Caki2 (cell line): ENCODE measurements at regions not wholly inside any gene's neighbourhood (a gene's known extent, or its start where the extent isn't known, plus 50 kb on each side); places are given as distances from the start of the nearest gene placed in this dataset.

Source experiments
- DNase-seq: peaks from one replicate; pipeline ENCODE4 v3.0.0-alpha.2; 2015; ENCODE audit warnings: low read depth
- in situ Hi-C: cut with HindIII; loops from 2 replicates; pipeline ENCODE4 v1.10.0; 2016; ENCODE audit warnings: low sequenced_read_pairs, low pct_unique_long_range_greater_than_20kb, mixed read lengths

DNA sequence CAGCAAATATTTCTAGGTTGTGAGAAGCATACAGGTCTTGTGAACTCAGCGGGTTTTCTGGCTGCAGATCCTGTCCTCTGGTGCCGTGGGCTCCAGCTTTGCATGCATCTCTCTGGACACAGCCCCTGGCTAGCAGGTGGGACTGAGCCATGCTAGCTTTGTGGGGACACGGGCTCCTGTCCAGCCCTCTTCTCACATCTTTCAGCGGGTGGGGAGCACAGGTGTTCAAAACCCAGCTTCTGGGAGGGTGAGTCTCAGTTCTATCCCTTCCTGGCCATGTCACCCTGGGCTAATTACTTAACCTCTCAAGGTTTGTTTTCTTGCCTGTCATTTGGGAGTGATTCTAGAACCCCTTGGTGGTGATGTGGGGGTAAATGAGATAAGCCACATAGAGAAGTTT is 162.3 kb downstream of the ICE1 start:
- no peak for DNase-seq
- in situ Hi-C loops, result no loop called here

DNA sequence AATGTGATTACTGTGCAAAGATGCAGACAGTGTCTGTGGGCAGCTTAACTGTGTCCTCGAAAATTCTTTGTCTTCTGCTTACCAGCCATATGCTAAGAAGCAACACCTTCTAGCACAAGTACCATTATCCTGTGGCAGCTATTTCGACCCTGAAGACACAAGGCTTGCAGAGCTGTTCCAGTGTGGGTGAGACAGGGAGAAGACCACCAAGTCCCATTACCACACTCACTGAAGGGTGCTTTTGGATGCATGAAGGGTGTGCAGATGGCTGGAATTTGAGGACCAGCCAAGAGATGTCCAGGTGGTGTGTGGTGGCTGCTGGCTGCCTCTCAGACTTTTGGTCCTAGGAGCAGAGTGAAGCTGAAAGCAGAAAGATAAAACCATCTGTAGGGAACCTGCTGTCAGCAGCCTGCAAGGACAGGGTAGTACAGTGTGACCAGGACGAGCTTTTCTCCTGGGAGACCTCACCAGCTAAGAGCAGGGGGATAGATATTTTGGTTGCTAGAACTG is 161.8 kb downstream of the ICE1 start:
- in situ Hi-C loops, result no loop called here
- DNase-seq, result no peak

GRCh38 chr5:5583832-5584231 is 161.4 kb downstream of the ICE1 start:
- in situ Hi-C loops, result no loop called here
- no peak for DNase-seq

- DNase-seq, result no peak
- in situ Hi-C loops, result no loop called here
These were observed 160.7 kb downstream of the ICE1 start for GRCh38 chr5:5583023-5583765.

- DNase-seq, result no peak
- in situ Hi-C loops, result no loop called here
These were observed 158.6 kb downstream of the ICE1 start for GRCh38 chr5:5581080-5581479.

GRCh38 chr5:5576744-5577143 is 154.3 kb downstream of the ICE1 start:
- in situ Hi-C loops, result no loop called here
- DNase-seq, result no peak

DNA sequence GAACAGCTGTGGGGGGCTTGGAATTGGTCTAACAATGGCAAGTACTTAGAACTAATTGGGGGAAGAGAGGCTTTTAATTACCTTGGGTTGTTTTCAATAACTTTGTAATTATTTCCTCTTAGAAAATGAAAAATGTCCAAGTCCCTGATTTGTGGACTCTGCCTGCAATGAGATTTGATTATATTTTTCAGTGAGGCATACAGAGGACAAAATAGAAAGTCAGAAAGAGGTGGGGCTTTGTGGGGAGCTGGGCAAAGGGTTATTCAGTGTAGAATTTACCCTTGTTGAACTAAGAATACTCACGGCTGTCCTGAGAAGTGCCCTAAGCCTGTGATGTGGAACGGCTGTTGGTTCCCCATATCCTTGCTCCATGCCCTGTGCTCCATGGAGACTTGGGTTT is 153.0 kb downstream of the ICE1 start:
- no peak for DNase-seq
- in situ Hi-C loops, result no loop called here

DNA sequence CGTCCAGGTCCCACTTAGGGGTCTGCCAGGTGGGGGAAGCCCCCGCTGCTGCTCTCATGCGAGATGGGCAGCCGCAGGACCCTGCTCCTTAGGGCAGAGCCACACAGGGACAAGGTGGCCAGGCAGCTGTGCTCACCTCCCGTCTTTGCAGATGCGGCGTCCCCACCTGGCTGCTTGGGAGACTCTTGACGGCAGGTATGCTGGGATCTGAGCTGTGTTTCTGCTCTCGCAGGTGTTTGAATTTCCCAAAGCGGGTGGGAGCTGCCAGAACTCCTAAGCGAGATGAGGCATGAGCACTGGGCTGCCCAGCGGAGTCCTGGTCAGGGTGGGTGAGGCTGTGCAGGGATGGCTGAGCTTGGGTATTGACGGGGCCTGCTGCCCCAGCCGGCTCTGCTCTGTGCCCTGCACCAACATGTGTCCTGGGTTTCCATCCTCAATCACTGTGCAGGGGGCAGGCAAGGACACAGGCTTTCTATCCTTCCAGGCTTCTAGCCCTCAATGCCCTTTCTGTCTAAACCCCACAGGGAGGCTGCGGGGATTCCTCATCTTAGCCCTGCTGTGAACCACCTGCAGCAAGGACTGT is 151.4 kb downstream of the ICE1 start:
- in situ Hi-C loops, result no loop called here
- DNase-seq, result no peak

DNA sequence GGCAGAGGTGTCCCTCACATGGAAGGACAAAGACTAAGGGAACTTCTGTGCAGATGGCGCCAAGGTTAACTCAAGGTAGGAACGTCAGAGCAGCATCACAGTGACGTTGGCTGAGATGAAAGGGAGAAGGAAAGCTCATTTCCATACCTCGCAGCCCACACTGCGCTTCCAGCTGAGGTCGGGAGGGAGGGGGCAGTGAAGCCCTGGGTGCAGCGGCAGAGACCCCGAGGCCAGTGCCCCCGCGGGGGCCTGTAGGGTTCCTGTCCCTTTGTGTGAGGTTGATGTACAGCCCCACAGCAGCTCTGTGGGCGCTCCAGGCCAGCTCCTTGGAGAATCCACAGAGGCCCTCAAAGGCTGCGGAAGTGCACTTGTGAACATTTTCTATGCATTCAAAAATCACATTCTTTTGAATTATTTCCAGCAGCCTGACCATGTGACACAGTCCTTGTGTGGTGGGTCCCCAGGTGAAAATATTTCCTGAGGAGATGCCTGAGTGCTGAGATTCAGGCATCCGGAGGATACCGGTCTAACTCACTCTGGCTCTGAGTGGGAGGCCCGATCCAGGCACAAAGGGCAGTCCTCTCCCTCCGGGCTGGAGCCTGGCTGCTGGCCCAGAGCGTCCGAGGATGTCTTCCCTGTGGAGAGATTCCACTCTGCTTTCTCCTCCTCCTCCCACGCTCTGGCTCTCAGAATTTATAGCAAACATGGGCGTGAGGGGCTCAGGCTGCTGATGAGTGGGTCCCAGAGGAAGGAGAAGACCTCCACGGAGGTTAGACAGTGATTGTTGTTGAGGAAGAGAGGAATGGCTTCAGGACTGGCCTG is 150.7 kb downstream of the ICE1 start:
- in situ Hi-C loops, result no loop called here
- DNase-seq, result no peak

GRCh38 chr5:5572010-5572865 is 149.8 kb downstream of the ICE1 start:
- no peak for DNase-seq
- in situ Hi-C loops, result no loop called here

DNA sequence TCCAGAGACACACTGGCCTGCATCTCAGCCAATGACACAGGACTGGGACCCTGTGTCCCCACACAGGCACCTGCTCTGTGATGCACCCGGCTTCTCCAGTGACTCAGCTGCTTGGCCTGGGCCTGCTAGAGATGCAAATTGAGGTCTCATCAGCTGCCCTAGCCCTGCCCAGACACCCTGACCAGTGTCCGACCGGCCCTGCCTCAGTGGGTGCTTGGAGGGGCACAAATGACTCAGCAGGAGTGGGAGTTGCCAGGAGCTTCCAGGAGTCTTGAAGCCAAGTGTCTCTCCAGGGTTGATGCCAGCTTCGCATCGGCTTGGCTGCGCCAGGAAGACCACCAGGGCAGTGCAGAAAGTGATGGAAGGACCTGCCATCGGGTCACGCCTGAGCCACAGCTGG is 148.2 kb downstream of the ICE1 start:
- in situ Hi-C loops, result no loop called here
- no peak for DNase-seq

GRCh38 chr5:5564898-5565297 is 142.4 kb downstream of the ICE1 start:
- in situ Hi-C loops, result no loop called here
- DNase-seq, result no peak

DNA sequence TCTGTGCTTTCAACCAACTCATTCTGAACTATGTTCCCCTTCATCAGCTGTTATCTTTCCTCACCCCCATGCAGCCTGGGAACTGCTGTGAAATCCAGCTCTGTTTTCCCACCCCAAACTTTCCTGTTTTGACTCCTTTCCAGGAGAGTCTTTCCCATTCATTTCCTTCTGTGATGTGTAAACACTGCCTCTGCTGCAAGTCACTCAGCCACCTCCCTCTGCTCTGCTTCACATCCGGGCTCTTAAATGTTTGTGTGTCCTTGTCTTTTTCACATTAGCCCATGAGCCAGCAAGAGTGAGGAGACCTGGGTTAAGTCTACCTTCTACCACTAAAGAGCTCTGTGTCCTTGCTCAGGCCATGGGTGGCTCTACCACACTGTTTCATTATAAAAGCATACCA is 137.5 kb downstream of the ICE1 start:
- DNase-seq, result no peak
- in situ Hi-C loops, result no loop called here

DNA sequence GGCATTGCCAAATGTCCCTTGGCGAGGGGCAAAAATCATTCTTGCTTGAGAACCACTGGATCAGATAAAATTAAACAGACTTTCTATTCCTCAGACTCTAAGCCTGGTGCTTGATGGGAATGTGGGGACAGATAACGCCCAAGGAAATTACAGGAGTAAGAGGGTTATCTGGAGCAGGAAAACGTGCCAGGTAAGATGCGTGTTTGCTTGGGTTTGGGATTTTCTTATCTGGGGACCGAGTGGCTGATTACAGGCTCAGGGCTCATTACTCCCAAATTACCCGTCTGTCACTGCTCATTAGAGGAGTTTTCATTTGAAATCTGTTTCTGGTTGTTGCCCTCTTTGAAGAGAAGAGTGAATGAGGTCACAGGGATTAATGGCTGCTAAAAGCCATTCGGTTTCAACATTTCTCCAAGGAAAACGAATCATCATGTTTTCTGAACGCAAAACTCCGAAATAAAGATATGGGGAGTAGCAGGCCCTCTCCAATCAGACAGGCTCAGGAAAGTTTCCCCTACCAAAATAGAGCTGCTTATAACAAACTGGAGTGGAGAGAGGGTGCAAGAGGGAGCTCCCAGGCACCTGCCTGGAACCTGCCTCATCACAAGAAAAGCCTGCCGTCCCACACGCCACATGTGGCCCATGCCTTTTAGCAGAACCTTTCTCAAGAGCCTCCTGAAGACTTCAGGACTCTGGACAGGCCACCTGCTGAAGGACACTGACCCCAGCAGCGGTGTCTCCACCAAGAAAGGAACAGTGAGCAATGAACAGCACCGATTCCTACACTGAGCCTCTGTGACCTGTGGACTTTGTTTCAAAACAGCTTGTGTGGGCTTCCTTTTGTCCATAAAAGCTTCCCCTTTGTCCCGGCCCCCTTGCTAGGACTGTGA is 136.4 kb downstream of the ICE1 start:
- in situ Hi-C loops, result no loop called here
- no peak for DNase-seq

DNA sequence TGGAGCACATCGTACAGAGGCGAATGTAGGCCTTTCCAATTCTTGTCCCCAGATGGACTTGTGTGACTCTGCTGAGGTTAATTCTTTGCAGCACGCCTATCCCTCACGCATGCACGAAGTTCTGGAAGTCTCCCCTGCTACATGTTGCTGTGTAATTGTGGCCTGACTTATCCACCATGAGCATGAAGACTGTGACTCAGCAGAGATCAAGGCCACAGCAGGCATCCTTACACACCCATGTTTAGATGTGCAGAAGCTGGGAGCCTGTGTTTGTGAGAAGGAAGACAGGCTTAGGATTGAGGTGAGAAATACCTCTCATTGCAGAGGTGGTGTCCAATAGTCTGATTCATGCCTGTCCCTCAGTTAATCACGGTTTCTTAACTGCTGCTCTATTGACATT is 135.6 kb downstream of the ICE1 start:
- in situ Hi-C loops, result no loop called here
- no peak for DNase-seq

DNA sequence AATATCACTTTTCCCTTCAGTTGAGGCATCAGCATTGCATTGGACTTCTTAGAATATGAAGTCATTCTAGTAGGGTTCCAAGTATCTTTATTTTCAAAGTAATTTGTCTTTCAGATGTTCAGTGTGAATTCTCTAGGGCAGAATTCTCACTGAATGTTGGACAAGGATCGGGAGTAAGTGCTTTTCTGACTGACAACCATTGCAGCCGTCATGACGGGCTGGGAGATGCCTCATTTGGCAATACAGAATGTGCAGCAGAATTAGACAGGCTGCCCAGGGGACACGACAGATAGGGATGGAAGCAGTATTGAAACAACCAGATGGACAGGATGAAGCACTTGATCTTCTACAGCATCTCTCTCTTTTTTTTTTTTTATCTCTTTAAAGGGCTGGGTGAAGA is 129.0 kb downstream of the ICE1 start:
- in situ Hi-C loops, result no loop called here
- no peak for DNase-seq

DNA sequence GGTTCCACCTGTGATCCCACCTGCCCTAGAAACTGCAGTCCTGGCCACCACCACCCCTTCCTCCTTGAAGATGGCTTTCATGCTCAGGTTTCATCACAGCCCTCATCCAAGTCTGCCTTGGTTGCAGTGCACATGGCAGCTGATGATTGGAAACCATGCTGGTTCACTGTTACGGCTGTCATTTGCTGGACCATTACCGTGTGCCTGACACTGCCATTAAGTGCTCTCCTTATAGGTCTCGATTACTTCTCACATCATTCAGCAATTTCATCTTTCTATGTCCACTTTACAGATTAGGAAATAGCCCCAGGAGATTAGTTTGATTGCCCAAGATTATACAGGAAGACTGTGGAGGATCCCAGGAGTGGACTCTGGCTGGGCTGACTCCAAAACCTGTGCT is 123.9 kb downstream of the ICE1 start:
- in situ Hi-C loops, result no loop called here
- no peak for DNase-seq
